HepG2 (cell line): ENCODE measurements at regions not wholly inside any gene's neighbourhood (a gene's known extent, or its start where the extent isn't known, plus 50 kb on each side); places are given as distances from the start of the nearest gene placed in this dataset.

Experiments
- ATAC-seq: fragments of 200-7000 bp; cut with Tn5 transposase; 3 replicates; pipeline ENCODE4 v1.9.1; 2020; ENCODE audit warnings: mild to moderate bottlenecking, moderate library complexity
- BruUV-seq: library from RNA; stranded (reverse); fragments of 400-500 nt; replicated peaks from 2 replicates; lab custom pipeline; 2021; lab: Mats Ljungman, UMichigan
- CTCF ChIA-PET: fragments of 300-600 bp; formaldehyde crosslinking; extraction: SDS; loops from one replicate; lab custom pipeline; 2021; ENCODE audit warnings: low total read pairs, inconsistent platforms, low intra/inter-chr PET ratio; lab: Yijun Ruan, JAX
- POLR2A ChIA-PET: fragments of 350-600 bp; sonication (Branson Sonifier 250); formaldehyde crosslinking; loops from one replicate; lab custom pipeline; 2020; ENCODE audit warnings: antibody characterized with exemption, inconsistent platforms; lab: Yijun Ruan, JAX
- DNase-seq: peaks from one replicate; pipeline ENCODE4 v3.0.0-alpha.2; 2015; ENCODE audit warnings: low spot score
- FAIRE-seq: peaks from 3 replicates; lab custom pipeline; 2011; peaks lifted over from hg19 to GRCh38; lab: Jason Lieb, UNC
- H2AFZ ChIP-seq: one replicate; pipeline ENCODE4 v1.6.1; 2011; ENCODE audit warnings: low read length, inconsistent platforms
- H3K27ac ChIP-seq: fragments of 300-600 bp; 3 replicates; pipeline ENCODE4 v1.8.0; 2011; ENCODE audit warnings: mixed run types, mild to moderate bottlenecking, mixed read lengths, low read length, inconsistent platforms; ENCODE audit not compliant: insufficient read depth; ENCODE audit errors: extremely low read length
- H3K27me3 ChIP-seq, 2 experiments: fragments of 200-600 bp in 1 of 2; 2 replicates in 1 of 2; 3 replicates in 1 of 2; pipeline versions ENCODE4 v1.6.0 to v1.8.0; 2011; ENCODE audit warnings: low read length in 2 of 2, mild to moderate bottlenecking in 2 of 2, moderate library complexity in 2 of 2, inconsistent platforms in 1 of 2; ENCODE audit not compliant: insufficient read depth in 2 of 2, control insufficient read depth in 1 of 2
- H3K36me3 ChIP-seq, 2 experiments: fragments of 200-600 bp in 1 of 2; replicated peaks in 1 of 2; 2 replicates in 1 of 2; 3 replicates in 1 of 2; pipeline versions ENCODE4 v1.5.1 to v1.8.0; 2011; ENCODE audit warnings: low read length in 2 of 2, inconsistent platforms in 1 of 2; ENCODE audit not compliant: insufficient read depth in 2 of 2, control insufficient read depth in 1 of 2
- H3K4me1 ChIP-seq: 2 replicates; pipeline ENCODE4 v1.5.1; 2012; ENCODE audit warnings: low read length, inconsistent platforms; ENCODE audit not compliant: insufficient read depth
- H3K4me2 ChIP-seq: 2 replicates; pipeline ENCODE4 v1.6.0; 2011; ENCODE audit warnings: low read depth, low read length, inconsistent platforms
- H3K4me3 ChIP-seq, 3 experiments: fragments of 200-600 bp in 1 of 3; sonication (generic), shearing (Covaris generic) in 1 of 3; replicated peaks in 1 of 3; 2 replicates each; pipeline ENCODE4 v1.5.1; 2011 to 2016; ENCODE audit warnings: low read length in 3 of 3, inconsistent platforms in 2 of 3, low read depth in 2 of 3, mild to moderate bottlenecking in 2 of 3, control low read depth in 1 of 3, mixed read lengths in 1 of 3; ENCODE audit not compliant: insufficient read depth in 1 of 3
- H3K79me2 ChIP-seq: one replicate; pipeline ENCODE4 v1.6.1; 2011; ENCODE audit warnings: low read length, inconsistent platforms; ENCODE audit not compliant: insufficient read depth
- H3K9ac ChIP-seq: 2 replicates; pipeline ENCODE4 v1.6.0; 2011; ENCODE audit warnings: mild to moderate bottlenecking, low read depth, low read length, inconsistent platforms; ENCODE audit not compliant: insufficient read depth
- H3K9me3 ChIP-seq: 2 replicates; pipeline ENCODE4 v1.5.1; 2012; ENCODE audit warnings: mild to moderate bottlenecking, low read length
- H4K20me1 ChIP-seq: 2 replicates; pipeline ENCODE4 v1.6.0; 2011; ENCODE audit warnings: inconsistent platforms, mild to moderate bottlenecking, low read length, moderate library complexity; ENCODE audit not compliant: insufficient read depth
- GPN1 ChIP-seq: sonication (generic); formaldehyde crosslinking; IDR thresholded peaks from 2 replicates; pipeline ENCODE4 v1.5.1; 2020; ENCODE audit warnings: missing genetic modification reagents, borderline replicate concordance
- ISL2 ChIP-seq: sonication (generic); formaldehyde crosslinking; IDR thresholded peaks from 2 replicates; pipeline ENCODE4 v1.5.0; 2020; ENCODE audit warnings: missing genetic modification reagents
- MAFK ChIP-seq, 2 experiments: IDR thresholded peaks in 1 of 2; conservative IDR thresholded peaks in 1 of 2; 2 replicates each; pipeline ENCODE4 v1.6.1; 2011; ENCODE audit warnings: improper control_type of control experiment in 2 of 2, low read length in 2 of 2
- PHB2 ChIP-seq: fragments of 450-650 bp; IDR thresholded peaks from 2 replicates; pipeline ENCODE4 v1.6.1; 2018; ENCODE audit not compliant: partially characterized antibody
- SIX4 ChIP-seq: sonication (generic); formaldehyde crosslinking; IDR thresholded peaks from 2 replicates; pipeline ENCODE4 v1.4.0; 2020; ENCODE audit warnings: missing genetic modification reagents
- ZNF574 ChIP-seq: sonication (generic); formaldehyde crosslinking; IDR thresholded peaks from 2 replicates; pipeline ENCODE4 v1.4.0; 2020; ENCODE audit warnings: missing genetic modification reagents
- WGBS: methylation state at CpG from one replicate; pipeline ENCODE4 v1.1.6; 2017; ENCODE audit warnings: low lambda C conversion rate; 5-methylcytosine and 5-hydroxymethylcytosine counted together
- in situ Hi-C: cut with HindIII; loops from 2 replicates; pipeline ENCODE4 v1.10.0; 2017; ENCODE audit warnings: low pct_unique_long_range_greater_than_20kb; ENCODE audit not compliant: extremely low pct_ligation_motif_present
- intact Hi-C: fragments of 100-400 bp; cut with micrococcal nuclease; formaldehyde crosslinking; loops from one replicate; pipeline ENCODE4 v1.10.0; 2022; ENCODE audit not compliant: unreplicated experiment
- TF ChIP-seq, protein P1 (sequence below): sonication (generic); formaldehyde crosslinking; IDR thresholded peaks from 2 replicates; pipeline ENCODE4 v1.4.0; 2020; ENCODE audit warnings: missing genetic modification reagents, low read depth, mild to moderate bottlenecking, borderline replicate concordance
- TF ChIP-seq, protein P2 (sequence below): sonication (generic); formaldehyde crosslinking; IDR thresholded peaks from 2 replicates; pipeline ENCODE4 v1.5.1; 2020; ENCODE audit warnings: mild to moderate bottlenecking, missing genetic modification reagents, borderline replicate concordance

GRCh38 chr13:83508771-83509301 is 373.4 kb downstream of the SLITRK1 start:
- Histone ChIP-seq H3K27me3 (no peaks in the 10 kb centered on the region), H3K27ac (no peak overlapping the region), H3K4me3 (no peak overlapping the region), H3K4me1 (no peaks in the 10 kb centered on the region), H2AFZ (no peak overlapping the region), H4K20me1 (no peaks in the 10 kb centered on the region), H3K36me3 (no peaks in the 10 kb centered on the region), H3K4me2 (no peak overlapping the region), H3K9ac (no peak overlapping the region), H3K9me3 (no peaks in the 10 kb centered on the region), H3K79me2 (no peaks in the 10 kb centered on the region)
- FAIRE-seq, result no peak
- in situ Hi-C loops (no loop called here), intact Hi-C loops (no loop called here)
- ChIA-PET POLR2A (no interaction called here), CTCF (no interaction called here)
- DNase-seq, result no peak
- TF ChIP-seq ISL2 (CRISPR knock-in tag), result no peak
- TF ChIP-seq ZNF574 (CRISPR knock-in tag), result no peak
- no peak for TF ChIP-seq MAFK (conservative IDR thresholded peaks at IDR 0.05 in 1 of 2, IDR thresholded peaks at IDR 0.05 in 1 of 2; ENCODE audit: low read length in 2 of 2)
- no peak for TF ChIP-seq PHB2
- TF ChIP-seq GPN1 (CRISPR knock-in tag), result no peak
- no peak for TF ChIP-seq SIX4 (CRISPR knock-in tag)
- TF ChIP-seq, protein P1, sequence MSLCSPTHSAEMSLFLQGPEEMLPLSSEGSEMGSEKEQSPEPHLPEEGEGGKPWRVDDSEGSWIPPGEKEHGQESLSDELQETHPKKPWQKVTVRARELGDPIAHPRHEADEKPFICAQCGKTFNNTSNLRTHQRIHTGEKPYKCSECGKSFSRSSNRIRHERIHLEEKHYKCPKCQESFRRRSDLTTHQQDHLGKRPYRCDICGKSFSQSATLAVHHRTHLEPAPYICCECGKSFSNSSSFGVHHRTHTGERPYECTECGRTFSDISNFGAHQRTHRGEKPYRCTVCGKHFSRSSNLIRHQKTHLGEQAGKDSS, result no peak
- TF ChIP-seq, protein P2, sequence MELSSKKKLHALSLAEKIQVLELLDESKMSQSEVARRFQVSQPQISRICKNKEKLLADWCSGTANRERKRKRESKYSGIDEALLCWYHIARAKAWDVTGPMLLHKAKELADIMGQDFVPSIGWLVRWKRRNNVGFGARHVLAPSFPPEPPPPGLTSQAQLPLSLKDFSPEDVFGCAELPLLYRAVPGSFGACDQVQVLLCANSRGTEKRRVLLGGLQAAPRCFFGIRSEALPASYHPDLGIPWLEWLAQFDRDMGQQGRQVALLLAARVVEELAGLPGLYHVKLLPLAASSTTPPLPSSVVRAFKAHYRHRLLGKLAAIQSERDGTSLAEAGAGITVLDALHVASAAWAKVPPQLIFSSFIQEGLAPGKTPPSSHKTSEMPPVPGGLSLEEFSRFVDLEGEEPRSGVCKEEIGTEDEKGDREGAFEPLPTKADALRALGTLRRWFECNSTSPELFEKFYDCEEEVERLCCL (CRISPR knock-in tag), result no peak
- WGBS, result 9% methylated on average over 1 of the region's 1 CpG
- BruUV-seq, result no TSS peak
- ATAC-seq, result no peak
